GM21367 (cell line): ENCODE measurements at regions not wholly inside any gene's neighbourhood (a gene's known extent, or its start where the extent isn't known, plus 50 kb on each side); places are given as distances from the start of the nearest gene placed in this dataset.
"Not testable (repeated sequence)": the region's sequence is repeated elsewhere in the genome, so short reads cannot be mapped to it uniquely, and the experiment has no call there.

ENCODE experiments used
- ATAC-seq: cut with Tn5 transposase; IDR thresholded peaks from one replicate; pipeline ENCODE4 v1.9.1; 2021; ENCODE audit not compliant: unreplicated experiment

GRCh38 chr11:82536706-82537105 lies 197.0 kb downstream of the FAM181B start:
- no peak for ATAC-seq

GRCh38 chr11:82533628-82534327 lies 199.9 kb downstream of the FAM181B start:
- no peak for ATAC-seq

GRCh38 chr11:82529936-82530335 lies 203.7 kb downstream of the FAM181B start:
- no peak for ATAC-seq

- no peak for ATAC-seq
Measured at GRCh38 chr11:82527081-82527584, 206.5 kb downstream of the FAM181B start.

GRCh38 chr11:82523141-82523540 lies 210.5 kb downstream of the FAM181B start:
- no peak for ATAC-seq

GRCh38 chr11:82521427-82521826 lies 212.2 kb downstream of the FAM181B start:
- no peak for ATAC-seq

DNA sequence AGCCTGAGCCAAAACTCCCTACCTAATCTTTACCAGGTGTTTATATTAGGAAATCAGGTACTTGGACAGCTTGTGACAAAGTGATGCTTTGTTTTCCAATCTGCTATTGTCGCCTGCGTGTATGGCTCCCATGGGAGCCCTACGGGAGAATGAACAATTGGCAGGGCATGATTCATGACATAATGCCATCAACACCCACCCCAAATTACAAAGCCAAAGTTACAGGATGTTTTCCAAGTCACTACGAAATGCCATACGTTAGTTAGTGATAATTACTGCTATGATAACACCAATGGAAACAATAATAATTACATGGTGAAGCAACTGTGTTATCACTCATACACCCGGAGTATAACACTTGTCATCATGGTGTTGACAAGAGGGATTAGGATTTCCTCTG lies 226.4 kb downstream of the FAM181B start:
- ATAC-seq: no peak

DNA sequence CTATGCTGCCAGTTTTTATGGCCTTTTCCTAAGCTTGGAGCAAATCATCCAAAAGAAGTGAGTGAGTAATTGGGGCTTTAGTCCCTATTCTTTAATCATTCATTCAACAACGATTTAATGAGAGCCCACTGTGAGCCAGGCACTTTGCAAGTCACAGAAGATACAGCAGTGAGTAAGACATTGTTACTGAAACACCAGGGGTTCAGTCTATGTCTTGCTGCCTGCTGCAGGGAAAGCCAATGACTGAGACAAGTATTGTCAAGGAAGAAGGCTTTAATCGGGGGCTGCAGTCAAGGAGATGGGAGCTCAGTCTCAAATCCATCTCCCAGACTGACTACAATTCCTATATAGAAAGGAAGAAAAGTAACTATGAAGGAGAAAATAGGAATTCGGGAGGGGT lies 228.3 kb downstream of the FAM181B start:
- ATAC-seq: no peak

DNA sequence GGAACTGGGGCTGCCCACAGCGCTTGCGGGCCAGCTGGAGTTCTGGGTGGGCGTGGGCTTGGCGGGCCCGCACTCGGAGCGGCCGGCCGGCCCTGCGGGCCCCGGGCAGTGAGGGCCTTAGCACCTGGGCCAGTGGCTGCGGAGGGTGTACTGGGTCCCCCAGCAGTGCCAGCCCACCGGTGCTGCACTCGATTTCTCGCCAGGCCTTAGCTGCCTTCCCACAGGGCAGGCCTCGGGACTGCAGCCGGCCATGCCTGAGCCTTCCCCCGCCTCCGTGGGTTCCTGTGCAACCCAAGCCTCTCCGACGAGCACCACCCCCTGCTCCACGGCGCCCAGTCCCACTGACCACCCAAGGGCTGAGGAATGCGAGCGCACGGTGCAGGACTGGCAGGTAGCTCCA lies 232.5 kb downstream of the FAM181B start:
- ATAC-seq: not testable (repeated sequence)

DNA sequence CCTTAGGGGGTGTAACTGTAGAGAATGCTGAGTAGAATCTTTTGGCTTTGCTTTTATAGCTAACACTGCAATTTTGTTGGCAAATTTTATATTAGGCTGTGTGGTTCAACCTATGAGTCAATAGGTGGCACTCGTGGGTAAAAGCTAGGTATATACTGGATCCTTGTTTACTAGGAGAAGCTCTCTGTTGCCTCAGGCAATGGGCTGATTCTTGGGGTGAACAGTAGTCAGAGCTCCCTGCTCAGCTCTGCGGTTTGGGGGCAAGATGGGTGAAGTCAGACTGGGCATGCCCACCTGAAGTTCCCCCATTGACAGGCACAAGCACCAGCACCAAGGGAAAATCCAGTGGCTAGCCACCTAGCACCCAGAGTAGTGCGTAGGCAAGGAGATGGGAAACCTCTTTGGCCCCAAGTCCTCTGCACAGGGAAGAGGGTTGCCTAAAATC lies 238.7 kb downstream of the FAM181B start:
- no peak for ATAC-seq

DNA sequence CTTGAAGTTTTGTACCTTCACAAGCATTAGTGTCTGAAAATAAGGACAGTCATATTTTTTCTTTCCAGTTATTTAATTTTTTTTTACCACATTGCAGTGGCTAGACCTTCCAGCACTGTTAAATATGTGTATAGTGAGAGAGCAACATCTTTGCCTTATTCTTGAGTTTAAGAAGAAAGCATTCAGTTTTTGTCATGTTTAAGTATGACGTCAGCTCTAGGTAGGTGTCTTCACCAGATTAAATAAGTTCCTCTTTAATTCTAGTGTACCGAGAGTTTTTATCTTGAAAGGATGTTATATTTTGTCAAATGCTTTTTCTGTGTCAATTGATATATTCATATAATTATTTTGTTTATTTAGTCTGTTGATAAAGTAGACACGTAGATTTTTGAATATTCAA lies 258.8 kb downstream of the FAM181B start:
- ATAC-seq: no peak

- no peak for ATAC-seq
Measured at GRCh38 chr11:82465481-82465880, 268.2 kb downstream of the FAM181B start.

DNA sequence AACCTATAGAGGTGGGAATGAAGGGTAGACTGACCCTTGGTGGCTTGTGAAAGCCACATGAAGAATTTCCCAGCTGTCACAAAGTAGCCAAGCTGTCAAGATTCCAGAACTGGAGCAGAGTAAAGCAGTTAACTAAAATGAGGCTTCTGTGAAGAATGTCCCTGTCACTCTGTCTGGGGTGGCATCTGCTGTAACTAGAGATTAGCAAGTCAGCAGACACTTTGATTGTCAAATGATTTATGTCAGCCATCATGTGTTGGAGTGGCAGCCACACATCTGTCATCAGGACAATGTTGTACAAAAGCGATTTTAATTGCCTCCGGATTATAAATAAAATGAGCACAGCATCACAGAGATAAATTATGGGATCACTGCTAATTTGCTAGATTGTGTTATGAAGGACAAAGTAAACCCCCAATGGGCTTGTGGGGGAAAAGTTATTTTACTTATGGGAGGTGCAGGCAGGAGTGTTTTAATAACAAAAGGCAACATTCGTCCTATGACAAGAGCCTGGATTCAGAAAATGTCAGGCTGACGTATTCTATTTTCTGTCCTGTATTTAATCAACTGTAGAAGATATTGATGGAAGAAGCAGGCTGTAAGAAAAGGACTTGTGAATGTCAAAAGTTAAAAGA lies 270.9 kb downstream of the FAM181B start:
- no peak for ATAC-seq

DNA sequence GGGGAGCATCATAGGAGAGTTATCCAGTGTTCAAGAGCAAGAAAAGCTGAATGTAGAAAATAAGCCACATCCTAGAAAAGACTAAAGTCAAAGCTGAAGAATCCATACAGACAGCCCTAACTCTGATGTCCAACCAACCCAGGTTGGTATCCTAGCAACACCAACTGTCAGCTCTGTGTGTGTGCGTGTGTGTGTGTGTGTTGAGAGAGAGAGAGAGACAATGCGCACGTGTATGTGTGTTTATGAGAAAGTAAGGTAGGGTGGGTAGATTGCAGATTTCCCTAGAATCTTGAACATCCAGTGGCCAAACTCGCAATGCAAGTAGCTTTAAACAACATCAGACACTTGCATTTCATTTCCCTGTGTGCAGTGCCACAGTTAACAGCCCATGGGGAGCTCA lies 274.9 kb downstream of the FAM181B start:
- ATAC-seq: no peak

GRCh38 chr11:82458147-82458546 lies 275.5 kb downstream of the FAM181B start:
- no peak for ATAC-seq

DNA sequence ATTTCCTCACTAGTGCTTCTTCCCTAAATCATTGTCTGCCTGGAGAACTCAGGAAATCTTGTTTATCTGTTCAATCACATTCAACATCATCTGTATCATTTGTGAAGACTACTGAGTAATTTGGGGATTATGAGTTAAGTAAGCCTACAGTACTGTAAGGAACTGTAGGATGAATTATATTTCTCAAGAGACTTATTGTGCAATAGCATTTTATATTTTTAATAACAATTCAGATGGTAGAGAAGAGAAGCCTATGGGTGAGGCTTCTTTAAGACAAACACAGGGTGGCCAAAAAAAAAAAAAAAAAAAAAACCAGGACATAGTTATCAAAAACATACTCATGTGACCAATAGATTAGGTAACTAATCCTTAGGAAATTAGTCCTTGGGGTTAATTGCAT lies 282.7 kb downstream of the FAM181B start:
- no peak for ATAC-seq

- ATAC-seq: no peak
Measured at GRCh38 chr11:82406611-82407010, 327.1 kb downstream of the FAM181B start.

DNA sequence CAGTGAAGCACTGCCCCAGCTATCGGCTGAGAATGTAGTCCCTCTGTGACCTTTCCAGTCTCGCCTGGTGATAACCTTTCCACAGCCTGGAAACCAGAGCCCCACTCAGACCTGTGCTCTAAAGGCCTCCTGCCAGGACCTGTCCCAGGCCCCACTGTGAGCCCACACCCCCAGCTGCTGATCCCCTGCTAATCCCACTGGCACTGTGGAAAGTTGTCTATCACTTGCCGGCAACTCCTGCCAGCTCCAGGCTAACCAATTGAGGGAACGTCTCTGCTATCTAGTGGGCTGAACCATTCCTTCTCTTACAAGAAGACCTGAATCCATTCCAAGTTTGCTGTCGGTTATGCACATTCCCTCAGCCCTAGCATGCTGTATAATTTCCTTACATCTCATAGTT lies 328.2 kb downstream of the FAM181B start:
- ATAC-seq: no peak

- no peak for ATAC-seq
Measured at GRCh38 chr11:82404981-82405380, 328.7 kb downstream of the FAM181B start.

GRCh38 chr11:82403640-82404305 lies 329.9 kb downstream of the FAM181B start:
- ATAC-seq: no peak

- no peak for ATAC-seq
Measured at GRCh38 chr11:82398300-82398815, 335.3 kb downstream of the FAM181B start.

GRCh38 chr11:82396639-82397038 lies 337.0 kb downstream of the FAM181B start:
- not testable (repeated sequence) for ATAC-seq
